GM19455 (cell line): ENCODE measurements at regions not wholly inside any gene's neighbourhood (a gene's known extent, or its start where the extent isn't known, plus 50 kb on each side); places are given as distances from the start of the nearest gene placed in this dataset.
"Not testable (repeated sequence)": the region's sequence is repeated elsewhere in the genome, so short reads cannot be mapped to it uniquely, and the experiment has no call there.

Experiments
- ATAC-seq: cut with Tn5 transposase; IDR thresholded peaks from one replicate; pipeline ENCODE4 v1.9.1; 2021; ENCODE audit not compliant: unreplicated experiment

DNA sequence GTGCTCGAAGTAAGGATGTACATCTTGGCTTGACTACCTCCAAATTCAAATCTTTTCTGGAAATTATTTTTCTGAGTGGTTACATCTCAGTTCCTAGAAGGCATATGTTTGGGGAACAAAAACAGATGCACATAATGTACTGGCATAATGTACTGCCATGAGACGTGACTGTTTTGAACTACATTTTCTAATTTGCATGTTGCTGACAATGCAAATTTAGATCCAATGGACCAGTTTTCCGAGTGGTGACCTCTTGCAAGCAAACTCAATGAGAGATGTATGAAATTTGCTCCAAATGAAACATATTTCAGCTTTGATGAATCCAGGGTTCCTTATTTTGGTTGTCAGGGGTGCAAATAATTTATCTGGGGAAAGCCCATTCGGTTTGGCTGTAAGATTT, 694.3 kb downstream of the GRXCR1 start:
- ATAC-seq, result no peak

DNA sequence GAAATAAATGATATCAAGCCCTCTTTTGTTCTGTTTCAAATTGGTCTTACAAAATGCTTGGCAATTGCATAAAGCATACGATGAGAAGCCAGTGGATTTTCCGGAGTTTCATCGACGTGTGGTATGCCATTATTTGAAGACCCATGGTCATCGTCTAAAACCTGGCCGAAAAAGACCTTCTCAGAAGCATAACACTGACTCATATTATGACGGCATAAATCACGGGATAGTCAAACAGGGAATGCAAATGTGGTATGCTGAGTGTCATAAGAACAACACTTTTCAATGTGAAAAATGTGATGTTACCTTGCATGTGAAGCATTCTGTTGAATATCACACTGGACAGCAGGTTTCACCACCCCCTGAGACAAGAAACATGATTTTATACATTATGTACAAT, 695.2 kb downstream of the GRXCR1 start:
- ATAC-seq, result no peak

GRCh38 chr4:43607400-43607799, 714.9 kb downstream of the GRXCR1 start:
- no peak for ATAC-seq

DNA sequence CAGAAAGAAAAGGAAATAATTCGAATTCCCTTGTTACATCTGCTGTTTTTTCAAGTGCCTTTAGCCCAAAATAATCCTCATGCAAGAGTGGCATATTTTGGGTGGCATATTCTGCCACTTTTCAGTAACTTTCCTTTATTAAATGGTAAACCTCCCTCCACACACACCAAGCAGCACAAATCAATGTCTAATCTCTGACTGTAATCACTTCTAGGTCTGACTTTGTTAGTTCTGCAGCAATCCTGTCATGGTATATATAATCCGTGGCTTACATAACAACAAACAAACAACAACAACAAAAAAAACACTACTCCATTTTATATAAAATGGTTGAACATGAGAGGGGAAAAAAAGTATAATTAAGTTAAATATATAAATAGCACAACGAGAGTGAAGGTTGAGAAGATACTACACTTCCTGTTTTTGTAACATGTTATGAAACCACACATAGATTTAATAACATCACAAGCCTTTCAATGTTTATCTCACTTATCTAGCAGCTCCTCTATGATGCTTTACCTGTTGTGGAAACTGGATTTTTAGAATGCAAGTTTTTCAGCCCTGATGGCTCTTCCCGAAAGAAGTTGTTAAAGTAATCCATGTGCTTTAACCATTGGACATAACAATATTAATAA, 715.4 kb downstream of the GRXCR1 start:
- ATAC-seq, result no peak

GRCh38 chr4:43619219-43619618, 726.7 kb downstream of the GRXCR1 start:
- ATAC-seq, result no peak

DNA sequence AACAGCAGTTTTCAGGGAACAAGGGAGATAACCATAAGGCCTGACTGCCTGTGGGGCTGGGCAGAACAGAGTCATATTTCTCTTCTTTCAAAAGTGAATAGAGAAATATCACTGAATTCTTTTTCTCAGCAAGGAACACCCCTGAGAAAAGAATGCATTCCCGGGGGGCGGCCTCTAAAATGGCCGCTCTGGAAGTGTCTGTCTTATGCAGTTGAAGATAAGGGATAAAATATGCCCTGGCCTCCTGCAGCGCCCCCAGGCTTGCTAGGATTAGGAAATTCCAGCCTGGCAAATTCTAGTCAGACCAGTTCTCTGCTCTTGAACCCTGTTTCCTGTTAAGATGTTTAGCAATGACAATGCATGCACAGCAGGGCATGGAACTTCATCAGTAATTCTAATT, 745.4 kb downstream of the GRXCR1 start:
- not testable (repeated sequence) for ATAC-seq

GRCh38 chr4:43651991-43652390, 759.5 kb downstream of the GRXCR1 start:
- ATAC-seq, result no peak

DNA sequence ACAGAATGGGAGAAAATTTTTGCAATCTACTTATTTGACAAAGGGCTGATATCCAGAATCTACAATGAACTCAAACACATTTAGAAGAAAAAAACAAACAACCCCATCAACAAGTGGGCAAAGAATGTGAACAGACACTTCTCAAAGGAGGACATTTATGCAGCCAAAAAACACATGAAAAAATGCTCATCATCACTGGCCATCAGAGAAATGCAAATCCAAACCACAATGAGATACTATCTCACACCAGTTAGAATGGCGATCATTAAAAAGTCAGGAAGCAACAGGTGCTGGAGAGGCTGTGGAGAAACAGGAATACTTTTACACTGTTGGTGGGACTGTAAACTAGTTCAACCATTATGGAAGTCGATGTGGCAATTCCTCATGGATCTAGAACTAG, 767.0 kb downstream of the GRXCR1 start:
- not testable (repeated sequence) for ATAC-seq

DNA sequence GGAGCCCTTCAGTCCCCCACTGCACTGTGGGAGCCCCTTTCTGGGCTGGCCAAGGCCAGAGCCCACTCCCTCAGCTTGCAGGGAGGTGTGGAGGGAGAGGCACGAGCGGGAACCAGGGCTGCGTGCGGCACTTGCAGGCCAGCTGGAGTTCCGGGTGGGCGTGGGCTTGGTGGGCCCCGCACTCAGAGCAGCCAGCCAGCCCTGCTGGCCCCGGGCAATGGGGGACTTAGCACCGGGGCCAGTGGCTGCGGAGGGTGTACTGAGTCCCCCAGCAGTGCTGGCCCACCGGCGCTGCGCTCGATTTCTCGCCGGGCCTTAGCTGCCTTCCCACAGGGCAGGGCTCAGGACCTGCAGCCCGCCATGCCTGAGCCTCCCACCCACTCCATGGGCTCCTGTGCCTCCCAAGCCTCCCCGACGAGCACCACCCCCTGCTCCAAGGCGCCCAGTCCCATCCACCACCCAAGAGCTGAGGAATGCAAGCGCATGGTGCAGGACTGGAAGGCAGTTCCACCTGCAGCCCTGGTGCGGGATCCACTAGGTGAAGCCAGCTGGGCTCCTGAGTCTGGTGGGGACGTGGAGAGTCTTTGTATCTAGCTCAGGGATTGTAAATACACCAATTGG, 776.2 kb downstream of the KCTD8 start:
- not testable (repeated sequence) for ATAC-seq

GRCh38 chr4:43680421-43680820, 768.2 kb downstream of the KCTD8 start:
- ATAC-seq, result no peak

DNA sequence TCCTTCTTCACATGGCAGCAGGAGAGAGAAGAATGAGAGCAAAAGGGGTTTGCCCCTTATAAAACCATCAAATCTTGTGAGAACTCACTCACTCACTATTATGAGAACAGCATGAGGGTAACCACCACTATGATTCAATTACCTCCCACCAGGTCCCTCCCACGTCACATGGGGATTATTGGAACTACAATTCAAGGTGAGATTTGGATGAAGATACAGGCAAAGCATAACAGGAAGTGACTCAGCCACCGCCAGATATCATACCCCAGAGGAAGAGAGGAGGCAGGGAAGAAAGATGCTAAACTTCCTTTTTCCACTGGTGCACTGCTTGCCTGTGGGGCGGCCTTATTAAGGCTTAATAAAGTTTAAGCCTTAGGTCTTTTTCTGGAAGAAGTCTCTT, 766.1 kb downstream of the KCTD8 start:
- no peak for ATAC-seq

- no peak for ATAC-seq
Observed at GRCh38 chr4:43690116-43690515, 758.5 kb downstream of the KCTD8 start.

DNA sequence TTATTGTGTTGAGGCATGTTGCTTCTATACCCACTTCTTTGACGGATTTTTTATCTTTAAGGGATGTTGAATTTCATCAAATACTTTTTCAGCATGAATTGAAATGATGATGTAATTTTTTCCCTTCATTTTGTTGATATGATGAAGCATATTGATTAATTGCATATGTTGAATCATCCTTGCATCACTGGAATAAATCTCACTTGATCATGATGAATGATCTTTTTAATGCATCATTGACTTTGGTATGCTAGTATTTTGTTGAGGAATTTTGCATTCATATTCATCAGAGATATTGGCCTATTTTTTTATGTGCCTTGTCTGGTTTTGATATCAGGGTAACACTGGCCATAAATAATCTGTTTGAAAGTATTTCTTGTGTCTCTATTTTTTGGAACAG, 754.7 kb downstream of the KCTD8 start:
- ATAC-seq, result no peak

GRCh38 chr4:43709443-43709842, 739.2 kb downstream of the KCTD8 start:
- ATAC-seq, result no peak

- no peak for ATAC-seq
Observed at GRCh38 chr4:43716721-43717395, 731.8 kb downstream of the KCTD8 start.

DNA sequence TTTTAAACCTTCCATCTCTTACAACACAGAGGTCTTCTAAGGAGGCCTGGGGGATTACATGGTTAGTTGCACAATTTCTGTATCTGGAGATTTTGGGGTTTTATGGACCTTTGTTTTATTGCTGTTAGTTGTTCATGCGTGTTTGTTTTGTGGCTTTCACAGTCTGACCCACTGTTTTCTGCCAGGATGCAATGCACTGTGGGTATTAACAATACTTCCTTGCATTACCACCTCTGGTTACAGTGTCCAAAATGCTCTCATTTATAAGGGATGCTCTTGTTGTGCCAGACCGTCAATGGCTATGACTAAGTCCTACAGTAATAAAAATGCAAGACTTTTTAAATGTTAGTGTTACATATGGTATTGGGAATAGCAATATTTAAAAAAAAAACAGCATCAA, 730.2 kb downstream of the KCTD8 start:
- ATAC-seq, result no peak

GRCh38 chr4:43732829-43733426, 715.7 kb downstream of the KCTD8 start:
- ATAC-seq, result no peak

DNA sequence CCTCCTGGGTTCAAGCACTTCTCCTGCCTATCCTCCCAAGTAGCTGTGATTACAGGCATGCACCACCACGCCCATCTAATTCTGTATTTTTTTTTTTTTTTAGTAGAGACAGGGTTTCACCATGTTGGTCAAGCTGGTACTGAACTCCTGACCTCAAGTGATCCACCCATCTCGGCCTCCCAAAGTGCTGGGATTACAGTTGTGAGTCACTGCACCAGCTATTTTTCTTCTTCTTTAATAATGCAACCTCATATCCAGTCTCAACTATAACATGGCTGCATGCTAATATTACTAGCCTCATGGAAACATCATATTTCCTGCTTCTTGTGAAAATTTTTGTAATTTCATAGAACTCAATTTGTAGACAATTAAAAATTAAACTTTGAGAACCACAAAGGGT, 706.5 kb downstream of the KCTD8 start:
- ATAC-seq, result no peak

DNA sequence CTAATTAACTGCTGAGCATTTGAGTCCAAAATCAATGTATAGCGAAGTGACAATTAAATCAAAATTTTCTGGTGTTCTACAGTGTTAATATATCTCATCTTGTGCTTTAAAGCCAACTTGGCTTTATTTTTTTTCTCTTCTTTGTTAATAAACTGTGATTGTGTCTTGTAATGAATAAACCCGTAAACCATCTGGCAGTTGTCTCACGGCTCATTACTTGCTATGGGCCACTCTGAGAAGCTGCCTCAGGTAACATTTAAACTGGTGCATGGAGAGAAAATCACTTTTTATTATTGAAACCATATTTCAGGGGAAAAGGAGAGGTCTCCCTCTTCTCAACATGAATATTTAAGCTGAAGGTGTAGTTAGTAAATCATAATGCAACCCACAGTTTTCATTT, 694.0 kb downstream of the KCTD8 start:
- no peak for ATAC-seq

GRCh38 chr4:43757147-43757546, 691.5 kb downstream of the KCTD8 start:
- no peak for ATAC-seq

GRCh38 chr4:43758836-43759235, 689.8 kb downstream of the KCTD8 start:
- ATAC-seq, result no peak

DNA sequence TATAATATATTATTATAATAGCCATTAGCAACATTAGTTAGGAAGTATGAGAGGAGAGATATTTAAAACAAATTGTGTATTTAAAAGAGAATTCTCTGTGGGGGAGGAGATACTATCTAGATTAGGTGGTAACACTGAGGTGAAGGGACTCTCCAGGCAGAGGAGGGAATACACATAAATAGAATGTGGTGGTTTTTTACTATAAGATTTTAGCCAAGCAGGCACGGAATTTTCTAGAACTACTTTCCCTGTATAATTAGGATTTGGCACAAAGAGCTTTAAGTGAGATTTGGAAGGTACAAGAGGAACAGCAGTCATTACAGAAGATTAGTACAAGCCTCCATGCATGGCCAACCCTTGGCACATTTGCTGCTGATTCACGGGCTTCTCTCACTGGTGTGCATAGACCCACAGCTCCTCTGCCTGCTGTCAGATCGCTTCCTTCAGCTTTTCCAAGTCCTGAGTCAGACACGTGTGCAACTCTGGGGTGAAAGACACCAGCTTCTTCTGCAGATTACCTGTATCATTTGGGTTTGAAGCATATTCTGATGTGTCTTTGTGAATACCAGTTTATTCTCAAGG, 685.5 kb downstream of the KCTD8 start:
- ATAC-seq, result peak; percentile 57
